ENCODE measurements at regions not wholly inside any gene's neighbourhood (a gene's known extent, or its start where the extent isn't known, plus 50 kb on each side); places are given as distances from the start of the nearest gene placed in this dataset.

DNA sequence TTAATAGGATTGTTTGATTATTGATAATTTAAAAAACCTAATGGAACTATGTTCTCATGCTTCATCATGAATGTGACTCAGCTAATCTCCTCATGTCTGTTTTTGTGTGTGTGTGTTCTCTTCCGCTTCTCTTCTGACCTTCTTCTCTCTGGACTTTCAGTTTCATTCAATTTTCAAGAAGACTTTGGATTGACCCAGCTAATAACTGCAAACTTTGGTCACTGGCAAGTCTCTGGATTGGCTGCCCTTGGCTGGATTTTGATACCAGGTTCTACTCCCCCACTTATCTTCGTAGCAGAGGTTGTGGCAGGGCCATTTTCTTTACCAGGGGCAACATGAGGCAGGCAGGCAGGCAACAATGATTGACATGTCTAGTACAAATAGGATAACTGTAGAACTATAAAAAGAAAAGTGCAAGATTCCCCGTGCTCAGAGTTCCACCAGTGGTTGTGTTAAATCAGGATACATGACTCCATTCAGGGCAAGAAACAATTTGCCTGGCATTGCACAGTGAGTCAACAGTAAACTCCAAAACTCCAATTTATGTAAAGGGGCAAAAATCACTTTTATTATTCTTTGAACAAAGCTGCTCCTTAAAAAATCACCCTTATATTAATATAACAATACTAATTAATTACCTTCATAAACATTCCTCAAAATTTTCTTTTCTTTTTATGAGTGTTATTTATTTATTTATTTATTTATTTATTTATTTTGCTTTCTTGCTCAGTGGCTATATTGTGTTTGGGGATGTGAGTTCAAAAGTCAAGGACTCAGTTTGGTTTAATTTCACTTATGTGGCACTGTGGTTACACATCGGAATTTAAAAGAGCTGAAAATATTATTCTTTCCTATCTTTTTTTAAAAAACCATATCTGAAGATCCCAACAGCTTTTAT lies 167.6 kb downstream of the RND3 start:
- ATAC-seq: no peak
- CTCF ChIA-PET: no interaction called here
- H2AFZ ChIP-seq (ENCODE audit: low read depth, low read length, poor library complexity, severe bottlenecking): no peak overlapping the region
- H3K36me3 ChIP-seq (ENCODE audit: control insufficient read depth in 1 of 2, insufficient read depth in 2 of 2, low read length in 2 of 2): no peaks in the 10 kb centered on the region
- no peak overlapping the region for H3K4me2 ChIP-seq (ENCODE audit: low read length)
- POLR2A ChIA-PET: no interaction called here
- no peaks in the 10 kb centered on the region for H3K9me2 ChIP-seq (ENCODE audit: insufficient read depth)
- H3K9ac ChIP-seq (ENCODE audit: low read length): no peak overlapping the region
- no peak for DNase-seq (ENCODE audit: low read depth, low spot score)
- intact Hi-C loops (cut with micrococcal nuclease): no loop called here
- no peaks in the 10 kb centered on the region for H3K4me1 ChIP-seq (ENCODE audit: control insufficient read depth in 1 of 2, insufficient read depth in 2 of 2, low read length in 2 of 2)
- TF ChIP-seq MAX (IDR thresholded peaks at IDR 0.05): no peak
- TF ChIP-seq SIN3A (IDR thresholded peaks at IDR 0.05; ENCODE audit: low read depth): no peak
- no peak for TF ChIP-seq RAD21 (IDR thresholded peaks at IDR 0.05; ENCODE audit: low read depth)
- no peak for TF ChIP-seq EZH2phosphoT487 (IDR thresholded peaks at IDR 0.05; ENCODE audit: borderline replicate concordance)
- TF ChIP-seq SRF (IDR thresholded peaks at IDR 0.05; ENCODE audit: low read depth): no peak
- no peak for TF ChIP-seq POLR2A (IDR thresholded peaks at IDR 0.05; ENCODE audit: borderline replicate concordance, extremely low read depth, insufficient read depth, insufficient read length)
- TF ChIP-seq EZH2 (IDR thresholded peaks at IDR 0.05): no peak
- TF ChIP-seq CEBPB (IDR thresholded peaks at IDR 0.05; ENCODE audit: low read depth): no peak
- TF ChIP-seq ZFX (IDR thresholded peaks at IDR 0.05): no peak
- TF ChIP-seq, protein P1, sequence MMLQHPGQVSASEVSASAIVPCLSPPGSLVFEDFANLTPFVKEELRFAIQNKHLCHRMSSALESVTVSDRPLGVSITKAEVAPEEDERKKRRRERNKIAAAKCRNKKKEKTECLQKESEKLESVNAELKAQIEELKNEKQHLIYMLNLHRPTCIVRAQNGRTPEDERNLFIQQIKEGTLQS (IDR thresholded peaks at IDR 0.05): no peak
- TF ChIP-seq ELF1 (IDR thresholded peaks at IDR 0.05; ENCODE audit: borderline replicate concordance, low read depth): no peak
- no peak for TF ChIP-seq FOSL1 (IDR thresholded peaks at IDR 0.05; ENCODE audit: low read depth)
- TF ChIP-seq REST (IDR thresholded peaks at IDR 0.05; ENCODE audit: low read depth): no peak
- TF ChIP-seq ZBTB33 (IDR thresholded peaks at IDR 0.05; ENCODE audit: extremely low read depth, insufficient replicate concordance, low read length): no peak
- no peak for TF ChIP-seq TCF7L2 (IDR thresholded peaks at IDR 0.05; ENCODE audit: borderline replicate concordance, extremely low read depth, insufficient read depth, insufficient read length)
- TF ChIP-seq CTCF (IDR thresholded peaks at IDR 0.05 in 2 of 3, conservative IDR thresholded peaks at IDR 0.05 in 1 of 3; ENCODE audit: borderline replicate concordance in 1 of 3, insufficient read depth in 1 of 3, low read depth in 2 of 3, low read length in 2 of 3): no peak
- no peak for TF ChIP-seq CBX3 (IDR thresholded peaks at IDR 0.05; ENCODE audit: low read depth)
- H3K27me3 ChIP-seq (ENCODE audit: insufficient read depth, low read length): no peaks in the 10 kb centered on the region
- BruUV-seq (replicated peaks): no TSS peak
- no peaks in the 10 kb centered on the region for H3K79me2 ChIP-seq (ENCODE audit: insufficient read depth, low read length)
- H4K20me1 ChIP-seq (ENCODE audit: insufficient read depth): no peaks in the 10 kb centered on the region
- H3K9me3 ChIP-seq (ENCODE audit: control insufficient read depth in 1 of 2, insufficient read depth in 1 of 2, low read depth in 1 of 2, low read length in 2 of 2): 0 out of 4 replicates have a peak, but pooled peaks cover 0 to 3% of the 10 kb centered on the region in 2 experiments
- RAD21 ChIA-PET (ENCODE audit: low non-redundant PET in 1 of 2, low total read pairs in 2 of 2, uncharacterized antibody in 2 of 2, unreplicated experiment in 2 of 2): no interaction called here
- no peak overlapping the region for H3K4me3 ChIP-seq (replicated peaks in 1 of 2; ENCODE audit: low read depth in 1 of 2, low read length in 2 of 2)
- no peak overlapping the region for H3K27ac ChIP-seq (ENCODE audit: low read depth, low read length)
